Fibroblast of upper back skin (primary cell): ENCODE measurements at regions not wholly inside any gene's neighbourhood (a gene's known extent, or its start where the extent isn't known, plus 50 kb on each side); places are given as distances from the start of the nearest gene placed in this dataset.

Source experiments
- DNase-seq: peaks from one replicate; pipeline ENCODE4 v3.0.0-alpha.2; 2013

DNA sequence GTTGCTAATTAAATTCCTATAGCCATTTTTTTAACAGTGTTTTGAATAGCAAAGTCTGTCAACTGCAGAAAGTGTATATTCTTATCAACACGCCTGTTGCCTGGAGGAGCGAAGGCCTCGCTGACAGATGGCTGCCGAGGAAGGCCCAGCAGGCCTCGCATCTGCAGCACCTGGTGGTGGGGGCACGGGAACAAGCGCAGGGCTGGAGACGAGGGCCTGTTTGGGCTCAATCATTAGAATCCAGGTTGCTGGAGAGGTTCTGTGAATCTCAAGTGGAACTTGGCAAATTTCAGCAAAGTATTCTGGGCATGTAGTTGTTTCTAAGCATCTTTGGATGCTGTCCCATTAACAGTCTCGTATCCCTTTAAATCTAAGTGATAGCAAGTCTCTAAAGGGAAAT is 66.1 kb upstream of the FAM204A start:
- DNase-seq: no peak

DNA sequence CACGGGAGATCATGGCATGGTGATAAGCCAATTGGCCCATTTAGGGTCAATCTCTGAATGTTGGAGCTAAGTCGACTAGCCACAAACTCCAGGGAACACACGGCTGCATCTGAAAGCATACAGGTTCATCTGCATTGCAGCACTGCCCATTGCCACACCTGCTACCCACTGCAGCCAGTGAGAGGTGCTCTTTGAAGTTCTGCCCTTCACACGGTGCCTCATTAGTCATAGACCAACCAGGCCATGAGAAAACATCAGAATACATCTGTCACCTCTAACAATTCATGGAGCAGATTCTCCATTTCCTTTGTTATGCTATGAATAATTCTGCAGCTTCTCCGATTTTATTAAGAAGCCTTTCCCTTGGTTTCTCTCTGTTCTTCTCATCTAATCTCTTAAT is 65.7 kb upstream of the FAM204A start:
- DNase-seq: no peak

GRCh38 chr10:118407026-118407425 is 64.9 kb upstream of the FAM204A start:
- DNase-seq: no peak

DNA sequence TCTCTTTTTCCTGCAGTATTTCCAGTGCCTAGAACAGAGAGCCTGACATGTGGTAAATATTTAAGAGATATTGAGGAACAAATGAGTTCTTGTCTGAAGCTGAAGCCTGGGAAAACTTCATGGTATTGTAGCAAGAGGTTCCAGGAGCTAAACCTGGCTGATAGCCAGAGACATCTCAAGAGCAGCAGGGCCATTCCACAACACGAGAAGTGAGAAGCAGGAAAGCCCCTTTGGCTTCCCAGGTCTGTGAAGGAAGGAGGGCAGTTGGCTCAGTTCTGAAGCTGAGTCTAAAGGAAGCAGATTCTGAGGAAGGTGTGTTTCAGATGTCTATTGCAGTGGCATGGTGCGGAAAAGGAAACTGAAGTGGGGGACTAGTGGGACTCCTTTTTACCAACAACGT is 63.8 kb upstream of the FAM204A start:
- DNase-seq: peak; percentile 7

GRCh38 chr10:118403967-118404366 is 61.8 kb upstream of the FAM204A start:
- no peak for DNase-seq

- no peak for DNase-seq
Measured at GRCh38 chr10:118401708-118402193, 59.6 kb upstream of the FAM204A start.

DNA sequence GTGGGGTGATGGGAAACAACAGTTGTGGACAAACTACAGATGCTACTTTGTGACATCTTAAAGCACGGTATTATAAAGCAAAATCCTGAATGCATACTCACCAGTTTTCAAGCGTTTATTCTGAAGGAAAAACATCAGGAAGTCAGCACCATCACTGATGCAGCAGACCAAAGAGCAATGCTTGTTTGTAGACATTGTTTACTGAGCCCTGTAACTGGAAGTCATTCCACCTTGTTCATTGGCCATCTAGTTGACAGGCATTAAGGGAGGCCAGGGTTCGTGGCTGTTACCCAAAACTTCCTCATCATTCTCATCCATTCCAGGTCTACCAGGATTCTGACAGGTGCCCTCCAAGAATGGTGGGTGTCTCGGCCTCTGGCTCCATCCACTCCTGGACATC is 55.3 kb upstream of the FAM204A start:
- no peak for DNase-seq

DNA sequence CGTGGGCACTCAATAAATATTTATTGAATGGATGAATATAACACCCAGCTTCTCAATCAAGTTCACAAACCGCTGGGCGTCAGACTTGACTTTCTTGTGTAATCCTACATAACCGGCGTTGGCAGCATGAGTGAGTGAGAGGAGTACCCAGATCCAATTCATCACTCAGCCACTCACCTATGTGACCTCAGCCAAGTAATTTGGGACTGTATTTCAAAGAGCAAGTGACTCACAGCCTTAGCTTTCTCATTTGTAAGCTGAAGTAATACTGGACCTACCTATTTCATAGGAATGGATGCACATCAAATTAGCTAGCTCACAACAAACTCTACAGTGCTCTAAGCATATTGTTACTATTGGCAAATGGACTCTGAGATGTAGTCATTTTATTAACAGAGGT is 53.8 kb upstream of the FAM204A start:
- DNase-seq: no peak

- no peak for DNase-seq
Measured at GRCh38 chr10:118394301-118395200, 52.4 kb upstream of the FAM204A start.

DNA sequence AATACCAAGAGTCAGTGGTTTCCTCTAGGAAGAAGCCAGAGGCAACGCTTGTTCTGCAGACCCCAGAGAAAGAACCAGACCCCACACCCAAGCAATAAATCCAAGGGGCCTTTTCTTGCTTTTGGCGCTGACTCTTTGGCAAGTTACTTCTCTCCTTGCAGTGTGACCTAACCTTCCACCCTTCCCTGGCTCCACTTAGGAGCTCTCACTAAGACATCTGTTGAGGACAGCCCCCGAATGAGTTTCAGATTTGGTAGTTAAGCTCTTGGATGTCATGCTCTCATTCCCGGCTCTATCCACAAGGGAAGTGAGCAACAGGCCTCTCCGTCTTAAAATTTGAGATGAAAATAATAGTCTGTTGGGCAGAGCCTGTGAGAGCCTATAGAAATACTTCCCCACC is 50.6 kb upstream of the FAM204A start:
- DNase-seq: no peak
